ENCODE measurements at regions not wholly inside any gene's neighbourhood (a gene's known extent, or its start where the extent isn't known, plus 50 kb on each side); places are given as distances from the start of the nearest gene placed in this dataset.

GRCh38 chr11:109197656-109198055 lies 224.3 kb upstream of the C11orf87 start:
- TF ChIP-seq, protein P1, sequence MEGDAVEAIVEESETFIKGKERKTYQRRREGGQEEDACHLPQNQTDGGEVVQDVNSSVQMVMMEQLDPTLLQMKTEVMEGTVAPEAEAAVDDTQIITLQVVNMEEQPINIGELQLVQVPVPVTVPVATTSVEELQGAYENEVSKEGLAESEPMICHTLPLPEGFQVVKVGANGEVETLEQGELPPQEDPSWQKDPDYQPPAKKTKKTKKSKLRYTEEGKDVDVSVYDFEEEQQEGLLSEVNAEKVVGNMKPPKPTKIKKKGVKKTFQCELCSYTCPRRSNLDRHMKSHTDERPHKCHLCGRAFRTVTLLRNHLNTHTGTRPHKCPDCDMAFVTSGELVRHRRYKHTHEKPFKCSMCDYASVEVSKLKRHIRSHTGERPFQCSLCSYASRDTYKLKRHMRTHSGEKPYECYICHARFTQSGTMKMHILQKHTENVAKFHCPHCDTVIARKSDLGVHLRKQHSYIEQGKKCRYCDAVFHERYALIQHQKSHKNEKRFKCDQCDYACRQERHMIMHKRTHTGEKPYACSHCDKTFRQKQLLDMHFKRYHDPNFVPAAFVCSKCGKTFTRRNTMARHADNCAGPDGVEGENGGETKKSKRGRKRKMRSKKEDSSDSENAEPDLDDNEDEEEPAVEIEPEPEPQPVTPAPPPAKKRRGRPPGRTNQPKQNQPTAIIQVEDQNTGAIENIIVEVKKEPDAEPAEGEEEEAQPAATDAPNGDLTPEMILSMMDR (conservative IDR thresholded peaks at IDR 0.05; ENCODE audit: low read depth, low read length): no peak
- no peak for TF ChIP-seq EZH2 (IDR thresholded peaks at IDR 0.05; ENCODE audit: borderline replicate concordance, low read depth, low read length, poor library complexity, severe bottlenecking)

Measured in A673 (cell line).